CD4-positive, CD25-positive, alpha-beta regulatory T cell (primary cell): ENCODE measurements at regions not wholly inside any gene's neighbourhood (a gene's known extent, or its start where the extent isn't known, plus 50 kb on each side); places are given as distances from the start of the nearest gene placed in this dataset.
"Not testable (repeated sequence)": the region's sequence is repeated elsewhere in the genome, so short reads cannot be mapped to it uniquely, and the experiment has no call there.

ENCODE experiments used
- ATAC-seq, 2 donors: fragments of 150-1000 bp; cut with Tn5 transposase; one replicate each; pipeline ENCODE4 v1.10.0; 2021; ENCODE audit warnings: low read depth in 2 of 2, moderate number of reproducible peaks in 2 of 2, moderate library complexity in 1 of 2
- DNase-seq, 3 donors: peaks; one replicate each; pipeline versions ENCODE4 v3.0.0 to v3.0.0-alpha.2; 2012 to 2022; ENCODE audit warnings: mixed read lengths in 1 of 3
- H3K27ac ChIP-seq: one replicate; pipeline ENCODE4 v1.7.0; 2013; ENCODE audit warnings: mild to moderate bottlenecking, low read length; ENCODE audit not compliant: insufficient read depth, poor library complexity, severe bottlenecking
- H3K27me3 ChIP-seq: one replicate; pipeline ENCODE4 v1.7.0; 2013; ENCODE audit warnings: low read length; ENCODE audit not compliant: control insufficient read depth, insufficient read depth
- H3K36me3 ChIP-seq: one replicate; pipeline ENCODE4 v1.7.0; 2013; ENCODE audit warnings: mild to moderate bottlenecking, low read length, moderate library complexity; ENCODE audit not compliant: control insufficient read depth, insufficient read depth
- H3K4me1 ChIP-seq: 2 replicates; pipeline ENCODE4 v1.7.0; 2013; ENCODE audit warnings: mild to moderate bottlenecking, low read length; ENCODE audit not compliant: insufficient read depth, control insufficient read depth, poor library complexity, severe bottlenecking
- H3K4me3 ChIP-seq: one replicate; pipeline ENCODE4 v1.7.0; 2013; ENCODE audit warnings: low read depth, mild to moderate bottlenecking, low read length, moderate library complexity
- H3K9me3 ChIP-seq, 2 experiments: 1 replicate in 1 of 2; 2 replicates in 1 of 2; pipeline ENCODE4 v1.7.0; 2013; ENCODE audit warnings: low read length in 2 of 2, mild to moderate bottlenecking in 1 of 2, moderate library complexity in 1 of 2; ENCODE audit not compliant: control insufficient read depth in 2 of 2
- H3K27ac Mint-ChIP-seq, 3 donors: one replicate each; pipeline ENCODE4 v1.8.0; 2020 to 2022; ENCODE audit warnings: mild to moderate bottlenecking in 3 of 3, mixed read lengths in 3 of 3, moderate library complexity in 2 of 3
- H3K27me3 Mint-ChIP-seq: one replicate; pipeline ENCODE4 v1.8.0; 2022; ENCODE audit warnings: mild to moderate bottlenecking, mixed read lengths
- H3K36me3 Mint-ChIP-seq: one replicate; pipeline ENCODE4 v1.8.0; 2020; ENCODE audit warnings: mixed read lengths
- H3K4me1 Mint-ChIP-seq, 4 donors: one replicate each; pipeline ENCODE4 v1.8.0; 2020 to 2022; ENCODE audit warnings: mixed read lengths in 4 of 4, mild to moderate bottlenecking in 1 of 4
- H3K4me3 Mint-ChIP-seq, 4 donors: one replicate each; pipeline ENCODE4 v1.8.0; 2020 to 2022; ENCODE audit warnings: mild to moderate bottlenecking in 4 of 4, mixed read lengths in 4 of 4, moderate library complexity in 3 of 4
- H3K9me3 Mint-ChIP-seq, 7 donors: one replicate each; pipeline ENCODE4 v1.8.0; 2020 to 2022; ENCODE audit warnings: mixed read lengths in 7 of 7, mild to moderate bottlenecking in 3 of 7, moderate library complexity in 2 of 7

GRCh38 chr3:4211610-4212009 is 91.6 kb upstream of the SETMAR start:
- Histone ChIP-seq H3K4me1 (no peaks in the 10 kb centered on the region), H3K27ac (no peak overlapping the region), H3K9me3 (peaks cover 0 to 2% of the 10 kb centered on the region in 2 experiments), H3K4me3 (no peak overlapping the region), H3K36me3 (no peaks in the 10 kb centered on the region), H3K27me3 (no peaks in the 10 kb centered on the region)
- Mint-ChIP-seq H3K27ac (no peak overlapping the region), H3K27me3 (peaks cover 4% of the 10 kb centered on the region), H3K4me1 (no peaks in the 10 kb centered on the region), H3K9me3 (peaks cover 0 to 48% (median 12%) of the 10 kb centered on the region in 7 donors), H3K36me3 (no peaks in the 10 kb centered on the region), H3K4me3 (no peak overlapping the region)
- ATAC-seq (no peak), DNase-seq (no peak)

- H3K27me3 Mint-ChIP-seq, H3K4me1 Mint-ChIP-seq: not testable (repeated sequence)
Measured at GRCh38 chr3:4213420-4213819, 89.7 kb upstream of the SETMAR start.

DNA sequence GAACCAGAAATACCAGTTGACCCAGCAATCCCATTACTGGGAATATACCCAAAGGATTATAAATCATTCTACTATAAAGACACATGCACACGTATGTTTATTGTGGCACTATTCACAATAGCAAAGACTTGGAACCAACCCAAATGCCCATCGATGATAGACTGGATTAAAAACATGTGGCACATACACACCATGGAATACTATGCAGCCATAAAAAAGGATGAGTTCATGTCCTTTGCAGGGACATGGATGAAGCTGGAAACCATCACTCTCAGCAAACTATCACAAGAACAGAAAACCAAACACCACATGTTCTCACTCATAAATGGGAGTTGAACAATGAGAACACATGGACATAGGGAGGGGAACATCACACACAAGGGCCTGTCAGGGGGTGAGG is 86.2 kb upstream of the SETMAR start:
- H3K36me3 Mint-ChIP-seq, DNase-seq, H3K4me1 ChIP-seq, H3K9me3 ChIP-seq, H3K27ac ChIP-seq, H3K4me3 ChIP-seq, H3K4me3 Mint-ChIP-seq, H3K27ac Mint-ChIP-seq, H3K27me3 Mint-ChIP-seq, ATAC-seq, H3K36me3 ChIP-seq, H3K27me3 ChIP-seq, H3K4me1 Mint-ChIP-seq: not testable (repeated sequence)
- peaks cover 0 to 42% (median 10%) of the 10 kb centered on the region in 7 donors for H3K9me3 Mint-ChIP-seq

More at GRCh38 chr3:4213420-4213819, 89.7 kb upstream of the SETMAR start:
- H3K27ac ChIP-seq, H3K9me3 ChIP-seq, H3K4me3 Mint-ChIP-seq, ATAC-seq, DNase-seq, H3K36me3 Mint-ChIP-seq, H3K4me3 ChIP-seq, H3K4me1 ChIP-seq, H3K27me3 ChIP-seq, H3K27ac Mint-ChIP-seq, H3K36me3 ChIP-seq: not testable (repeated sequence)
- H3K9me3 Mint-ChIP-seq = peaks cover 0 to 47% (median 13%) of the 10 kb centered on the region in 7 donors

GRCh38 chr3:4218456-4219226 is 84.5 kb upstream of the SETMAR start:
- Mint-ChIP-seq H3K36me3 (no peaks in the 10 kb centered on the region), H3K4me3 (no peak overlapping the region), H3K4me1 (peaks cover 0 to 2% (median 0%) of the 10 kb centered on the region in 4 donors), H3K9me3 (peaks cover 0 to 31% (median 9%) of the 10 kb centered on the region in 7 donors), H3K27me3 (no peaks in the 10 kb centered on the region), H3K27ac (no peak overlapping the region)
- ATAC-seq (no peak), DNase-seq (no peak)
- Histone ChIP-seq H3K27ac (no peak overlapping the region), H3K4me3 (no peak overlapping the region), H3K27me3 (no peaks in the 10 kb centered on the region), H3K9me3 (peaks cover 0 to 2% of the 10 kb centered on the region in 2 experiments), H3K4me1 (no peaks in the 10 kb centered on the region), H3K36me3 (no peaks in the 10 kb centered on the region)

GRCh38 chr3:4219227-4219568 is 84.0 kb upstream of the SETMAR start:
- Mint-ChIP-seq H3K9me3 (peaks cover 0 to 26% (median 8%) of the 10 kb centered on the region in 7 donors), H3K27ac (no peak overlapping the region), H3K4me3 (no peak overlapping the region), H3K4me1 (peaks cover 0 to 2% (median 0%) of the 10 kb centered on the region in 4 donors), H3K36me3 (no peaks in the 10 kb centered on the region), H3K27me3 (no peaks in the 10 kb centered on the region)
- ATAC-seq (no peak), DNase-seq (no peak)
- H3K27ac ChIP-seq = no peak overlapping the region
- no peaks in the 10 kb centered on the region for H3K36me3 ChIP-seq
- H3K4me1 ChIP-seq = no peaks in the 10 kb centered on the region
- H3K27me3 ChIP-seq = no peaks in the 10 kb centered on the region
- H3K9me3 ChIP-seq = peaks cover 0 to 2% of the 10 kb centered on the region in 2 experiments
- no peak overlapping the region for H3K4me3 ChIP-seq

DNA sequence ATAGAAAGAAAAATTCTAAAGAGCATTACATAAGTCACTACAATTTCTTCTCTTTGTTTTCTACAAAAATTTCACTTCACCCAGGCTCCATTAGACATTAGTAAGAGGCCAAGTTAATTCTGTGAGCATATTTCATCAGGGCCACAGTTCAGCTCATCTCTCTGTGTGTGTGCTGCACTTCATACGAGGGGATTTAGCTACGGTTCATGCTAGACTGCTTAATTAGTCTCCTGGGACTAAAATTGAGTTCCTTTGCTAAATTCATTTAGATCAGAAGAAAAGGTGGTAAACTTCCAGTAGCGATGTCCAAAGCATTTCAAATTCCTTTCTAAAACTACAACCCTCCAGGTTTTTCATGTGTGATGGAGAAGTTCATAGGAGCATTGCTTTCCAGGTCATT is 83.1 kb upstream of the SETMAR start:
- Histone ChIP-seq H3K36me3 (no peaks in the 10 kb centered on the region), H3K4me1 (no peaks in the 10 kb centered on the region), H3K27me3 (no peaks in the 10 kb centered on the region), H3K9me3 (no peaks in the 10 kb centered on the region), H3K27ac (no peak overlapping the region), H3K4me3 (no peak overlapping the region)
- ATAC-seq (no peak), DNase-seq (no peak)
- no peak overlapping the region for H3K4me3 Mint-ChIP-seq
- H3K9me3 Mint-ChIP-seq = peaks cover 0 to 18% (median 6%) of the 10 kb centered on the region in 7 donors
- H3K27me3 Mint-ChIP-seq = no peaks in the 10 kb centered on the region
- H3K4me1 Mint-ChIP-seq = peaks cover 0 to 2% (median 0%) of the 10 kb centered on the region in 4 donors
- H3K36me3 Mint-ChIP-seq = no peaks in the 10 kb centered on the region
- H3K27ac Mint-ChIP-seq = no peak overlapping the region

GRCh38 chr3:4222574-4223175 is 80.5 kb upstream of the SETMAR start:
- Mint-ChIP-seq H3K27me3 (no peaks in the 10 kb centered on the region), H3K4me3 (no peak overlapping the region), H3K27ac (no peak overlapping the region), H3K4me1 (peaks cover 0 to 2% (median 0%) of the 10 kb centered on the region in 4 donors), H3K9me3 (peaks cover 0 to 5% (median 0%) of the 10 kb centered on the region in 7 donors), H3K36me3 (no peaks in the 10 kb centered on the region)
- no peak for DNase-seq
- H3K9me3 ChIP-seq = no peaks in the 10 kb centered on the region
- ATAC-seq = no peak
- no peak overlapping the region for H3K4me3 ChIP-seq
- H3K27ac ChIP-seq = no peak overlapping the region
- no peaks in the 10 kb centered on the region for H3K4me1 ChIP-seq
- no peaks in the 10 kb centered on the region for H3K36me3 ChIP-seq
- H3K27me3 ChIP-seq = no peaks in the 10 kb centered on the region

DNA sequence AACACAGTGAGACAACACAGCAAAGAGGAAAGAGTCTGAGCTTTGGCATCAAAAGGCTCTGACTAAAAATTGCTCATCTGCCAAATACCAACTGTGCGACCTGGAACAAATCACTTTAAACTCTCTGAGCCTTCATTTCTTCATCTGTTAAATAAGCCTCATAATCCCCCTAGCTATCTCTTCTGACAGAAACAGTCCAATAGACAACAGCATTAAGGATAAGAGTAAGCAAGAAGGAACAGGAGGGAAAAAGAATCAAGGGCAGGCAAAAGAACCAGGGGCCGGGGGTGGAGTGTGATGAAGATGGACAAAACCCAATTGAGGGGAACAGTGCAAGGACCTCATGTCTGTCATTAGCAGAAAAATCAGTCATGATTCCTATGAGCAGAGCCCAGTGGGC is 79.4 kb upstream of the SETMAR start:
- H3K36me3 ChIP-seq = no peaks in the 10 kb centered on the region
- no peak overlapping the region for H3K27ac Mint-ChIP-seq
- H3K27me3 ChIP-seq = no peaks in the 10 kb centered on the region
- H3K9me3 Mint-ChIP-seq = peaks cover 0 to 6% (median 0%) of the 10 kb centered on the region in 7 donors
- no peaks in the 10 kb centered on the region for H3K9me3 ChIP-seq
- no peak overlapping the region for H3K27ac ChIP-seq
- no peaks in the 10 kb centered on the region for H3K4me1 ChIP-seq
- no peak overlapping the region for H3K4me3 Mint-ChIP-seq
- H3K4me3 ChIP-seq = no peak overlapping the region
- ATAC-seq = no peak
- DNase-seq = no peak
- peaks cover 0 to 2% (median 0%) of the 10 kb centered on the region in 4 donors for H3K4me1 Mint-ChIP-seq
- H3K27me3 Mint-ChIP-seq = no peaks in the 10 kb centered on the region
- no peaks in the 10 kb centered on the region for H3K36me3 Mint-ChIP-seq
